Activated gamma-delta T cell treated with Interleukin-2 at 50 U/mL for 16 hours (primary cell): ENCODE measurements at regions not wholly inside any gene's neighbourhood (a gene's known extent, or its start where the extent isn't known, plus 50 kb on each side); places are given as distances from the start of the nearest gene placed in this dataset.

ENCODE experiments used
- DNase-seq: peaks from one replicate; pipeline ENCODE4 v3.0.0-alpha.2; 2020

- DNase-seq, result no peak
These were observed 560.0 kb upstream of the SALL1 start for GRCh38 chr16:51710905-51711563.

- no peak for DNase-seq
These were observed 559.1 kb upstream of the SALL1 start for GRCh38 chr16:51710186-51710585.

GRCh38 chr16:51708861-51709260, 557.8 kb upstream of the SALL1 start:
- no peak for DNase-seq

- no peak for DNase-seq
These were observed 556.6 kb upstream of the SALL1 start for GRCh38 chr16:51707666-51708065.

GRCh38 chr16:51705142-51705541, 554.1 kb upstream of the SALL1 start:
- no peak for DNase-seq

DNA sequence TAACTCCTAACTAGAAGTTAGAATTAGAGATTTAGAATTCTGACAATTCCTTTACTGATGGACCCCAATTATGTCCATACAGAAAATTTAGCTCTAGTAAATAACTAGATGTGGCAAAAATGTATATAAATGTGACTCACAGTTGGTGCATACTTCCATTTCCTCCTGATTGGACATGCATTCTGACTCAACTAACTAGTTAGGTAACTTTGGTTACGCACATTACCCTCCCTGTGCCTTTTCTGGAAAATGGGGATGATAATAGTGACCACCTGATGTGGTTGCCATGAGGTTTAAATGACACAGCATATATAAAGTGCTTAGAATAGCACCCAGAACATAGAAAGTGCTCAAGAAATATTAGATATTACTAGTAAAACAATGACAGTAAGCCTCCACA, 550.0 kb upstream of the SALL1 start:
- DNase-seq, result no peak

GRCh38 chr16:51699686-51700396, 548.8 kb upstream of the SALL1 start:
- no peak for DNase-seq

DNA sequence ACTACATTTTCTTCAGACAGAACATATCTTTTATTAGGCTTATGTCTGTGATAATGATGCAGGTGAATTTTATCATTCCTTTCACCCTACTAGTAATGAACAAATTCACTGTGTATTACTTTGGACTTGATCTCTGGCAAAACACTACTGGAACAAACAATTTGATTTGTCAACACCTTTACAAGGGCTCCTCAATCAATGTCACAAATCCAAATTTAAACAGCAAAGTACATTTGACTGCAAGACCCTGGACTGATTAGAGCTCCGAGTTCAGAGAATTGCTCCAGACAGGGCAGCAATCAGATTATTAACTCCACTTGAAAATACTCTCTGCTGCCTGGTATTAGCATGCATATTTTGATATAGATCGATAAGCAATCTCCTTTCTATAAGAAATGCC, 547.6 kb upstream of the SALL1 start:
- DNase-seq, result no peak

DNA sequence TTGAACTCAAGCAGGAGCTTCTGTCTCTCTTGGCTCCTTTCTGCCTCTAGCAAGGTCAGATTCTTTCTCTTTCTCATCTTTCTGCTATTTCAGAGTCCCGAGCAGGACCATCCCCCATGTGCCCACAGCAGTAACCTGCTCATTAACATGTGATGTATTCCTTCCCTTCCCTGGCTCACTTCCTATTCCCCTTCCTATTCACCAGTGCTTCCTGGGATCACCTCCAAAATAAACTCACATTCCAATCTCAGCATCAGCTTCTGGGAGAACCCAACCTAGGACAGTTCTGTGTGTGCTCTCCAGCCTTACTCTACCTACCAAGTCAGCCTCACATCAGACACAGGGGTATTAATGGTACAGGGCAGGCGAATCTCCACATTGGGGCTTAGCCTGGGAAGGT, 546.4 kb upstream of the SALL1 start:
- no peak for DNase-seq

DNA sequence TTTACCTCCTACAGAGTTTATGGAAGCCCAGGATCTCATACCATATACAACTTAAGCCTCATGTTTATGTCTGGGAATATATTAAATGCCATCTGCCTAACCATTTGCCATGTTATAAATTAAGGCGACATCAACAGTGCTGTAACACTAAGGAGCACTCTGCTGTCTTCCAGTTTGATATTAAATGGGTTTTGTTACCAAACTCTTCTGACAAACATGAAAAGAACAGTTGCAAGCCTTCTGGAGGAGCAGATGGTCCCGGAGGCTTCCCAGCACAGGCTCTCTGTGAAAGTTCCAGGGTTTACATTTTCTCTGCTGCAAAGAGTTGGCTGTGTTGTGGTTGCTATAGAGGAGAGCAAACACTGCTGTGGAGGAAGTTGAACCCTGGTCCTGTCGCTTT, 545.3 kb upstream of the SALL1 start:
- DNase-seq, result no peak

DNA sequence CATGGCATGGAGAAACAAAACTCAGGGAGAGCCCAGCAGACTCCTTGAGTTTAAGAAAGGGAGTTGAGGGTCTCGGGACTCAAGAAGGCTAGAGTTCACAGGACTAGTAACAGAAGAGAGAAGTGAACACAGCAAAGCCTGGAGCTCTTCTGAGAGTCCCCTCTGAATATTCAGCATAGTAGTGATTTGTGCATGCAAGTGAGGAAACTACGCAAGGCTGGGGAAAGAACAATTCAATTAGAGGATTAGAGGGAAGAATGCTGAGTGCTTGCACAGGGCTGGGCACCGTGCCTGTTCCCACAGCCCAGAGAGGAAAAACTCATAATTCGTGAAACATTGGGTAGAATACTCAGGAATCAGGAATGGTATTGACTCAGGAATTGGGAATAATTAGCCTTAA, 540.0 kb upstream of the SALL1 start:
- DNase-seq, result no peak

GRCh38 chr16:51685498-51685897, 534.4 kb upstream of the SALL1 start:
- DNase-seq, result no peak

GRCh38 chr16:51683882-51684281, 532.8 kb upstream of the SALL1 start:
- DNase-seq, result no peak

GRCh38 chr16:51682905-51683304, 531.8 kb upstream of the SALL1 start:
- no peak for DNase-seq

DNA sequence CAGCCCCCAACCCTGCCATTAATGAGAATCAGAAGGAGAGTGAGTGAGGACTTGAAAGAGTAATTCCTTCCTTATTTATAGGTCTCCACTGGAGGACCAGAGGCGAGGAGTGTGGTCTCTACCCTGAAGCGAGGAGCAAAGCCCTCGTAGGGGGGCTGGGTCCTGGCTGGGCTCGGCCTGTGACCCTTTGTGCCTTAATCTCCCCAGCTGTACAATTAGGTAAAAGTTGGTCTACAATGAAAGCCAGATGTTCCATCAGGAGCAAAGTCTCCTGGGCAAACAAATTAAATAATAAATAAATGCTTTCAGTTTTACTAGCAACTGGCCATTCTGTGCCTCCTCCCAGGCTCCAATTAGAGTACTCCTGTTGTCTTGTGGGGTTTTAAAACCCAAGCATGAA, 523.5 kb upstream of the SALL1 start:
- DNase-seq, result no peak

DNA sequence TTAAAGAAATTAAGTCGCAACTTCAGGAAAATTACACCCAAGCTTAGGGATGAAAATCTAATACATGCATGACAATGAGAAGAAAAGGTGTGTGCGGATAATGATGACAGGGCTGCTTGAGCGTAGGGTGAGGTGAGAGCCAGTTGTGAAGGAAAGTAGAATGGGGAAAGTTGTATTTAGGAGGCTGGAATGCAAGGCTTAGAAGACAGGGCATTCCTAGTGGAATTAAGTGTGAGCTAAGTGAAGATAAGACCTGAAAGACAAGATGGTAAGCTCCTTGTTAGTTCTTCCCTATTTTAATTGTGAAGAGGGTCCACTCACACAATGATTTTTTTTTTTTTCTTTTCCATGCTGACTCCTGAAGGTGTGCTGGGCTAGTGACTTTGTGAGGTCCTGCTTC, 519.5 kb upstream of the SALL1 start:
- no peak for DNase-seq

GRCh38 chr16:51666821-51667220, 515.8 kb upstream of the SALL1 start:
- no peak for DNase-seq

DNA sequence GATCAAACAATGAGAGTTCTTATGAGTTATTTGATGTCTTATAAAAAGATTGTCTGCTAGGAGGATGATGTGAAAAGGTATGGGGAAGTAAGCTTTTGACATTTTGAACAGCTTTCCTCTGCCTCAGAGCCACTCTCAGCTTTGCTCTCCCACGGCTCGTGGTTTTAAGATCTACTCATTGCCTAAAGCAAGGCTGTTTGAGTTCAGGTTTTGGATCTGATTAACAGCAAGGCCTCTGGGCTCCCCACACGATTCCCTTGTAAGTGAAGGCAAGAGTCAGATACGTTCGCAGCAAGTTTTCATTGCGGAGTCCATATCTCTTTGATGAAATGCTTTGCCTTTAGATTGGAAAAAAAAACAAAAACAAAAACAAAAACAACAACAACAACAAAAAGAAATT, 515.0 kb upstream of the SALL1 start:
- DNase-seq, result no peak

DNA sequence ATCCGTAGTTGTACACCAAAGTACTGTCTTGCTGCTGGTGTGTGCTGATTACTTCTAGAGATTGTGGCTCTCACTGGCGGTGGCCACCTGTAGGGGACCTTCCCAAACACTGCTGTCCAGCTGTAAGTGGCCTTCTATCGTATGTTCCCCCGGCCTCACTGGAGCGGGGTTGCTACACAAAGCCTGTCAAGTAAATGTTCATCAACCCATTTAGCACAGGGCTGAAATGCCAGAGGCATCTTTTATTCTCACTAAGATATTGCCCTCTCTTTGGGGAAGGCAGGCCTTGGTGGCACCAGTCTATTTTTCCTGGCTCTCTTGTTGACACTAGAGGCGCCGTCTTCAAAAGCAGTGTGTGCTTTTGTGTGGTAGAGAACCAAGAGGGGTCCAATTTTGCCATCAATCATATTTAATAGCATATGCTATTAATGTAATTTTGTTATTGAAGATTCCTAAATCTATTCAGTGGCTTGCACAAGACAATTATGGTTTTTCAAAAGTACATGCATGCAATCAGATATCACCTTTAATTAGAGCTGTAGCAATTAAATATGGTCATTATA, 514.4 kb upstream of the SALL1 start:
- no peak for DNase-seq

GRCh38 chr16:51658531-51658930, 507.5 kb upstream of the SALL1 start:
- no peak for DNase-seq

- no peak for DNase-seq
These were observed 506.8 kb upstream of the SALL1 start for GRCh38 chr16:51657848-51658247.

DNA sequence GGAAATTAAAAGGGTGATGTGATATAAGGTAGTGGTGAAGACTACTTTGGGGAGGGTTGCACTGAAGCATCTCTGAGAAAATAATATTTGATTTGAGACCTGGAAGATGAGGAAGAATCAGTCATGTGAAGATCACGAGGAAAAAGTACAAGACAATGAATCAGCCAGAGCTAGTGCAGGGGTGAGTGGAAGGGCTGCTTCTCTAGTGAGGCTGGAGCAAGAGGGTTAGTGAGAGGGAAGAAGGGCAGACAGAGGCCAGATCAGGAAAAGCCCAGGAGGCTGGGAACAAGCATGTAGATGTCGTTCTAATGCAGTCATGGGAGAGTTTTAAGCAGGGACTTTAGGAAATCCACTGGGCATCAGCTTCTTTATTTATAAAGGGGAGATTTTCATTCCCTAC, 504.2 kb upstream of the SALL1 start:
- DNase-seq, result no peak

- no peak for DNase-seq
These were observed 500.0 kb upstream of the SALL1 start for GRCh38 chr16:51651061-51651466.

GRCh38 chr16:51649631-51650030, 498.6 kb upstream of the SALL1 start:
- DNase-seq, result no peak

DNA sequence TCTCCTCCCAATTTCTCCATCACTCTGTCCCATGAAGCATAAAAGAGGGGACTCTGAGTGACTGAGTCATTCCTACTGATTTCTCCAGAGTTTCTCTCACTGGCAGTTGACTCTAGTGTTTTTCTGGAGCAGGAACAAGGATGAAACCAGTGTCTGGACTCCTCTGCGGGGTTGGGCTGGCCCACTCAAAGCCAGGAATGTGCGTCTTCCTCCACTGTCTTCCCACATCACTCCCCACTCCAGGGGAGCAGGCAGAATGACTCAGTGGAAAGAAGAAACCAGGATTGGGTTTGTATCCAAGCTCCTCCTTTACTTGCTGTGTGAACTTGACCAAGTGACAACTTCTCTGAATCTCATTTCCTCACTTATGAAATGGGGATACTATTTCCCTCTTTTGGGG, 497.5 kb upstream of the SALL1 start:
- DNase-seq, result no peak
